NCI-H1436 treated with DMSO at 0.1 percent for 48 hours (cell line): ENCODE measurements at regions not wholly inside any gene's neighbourhood (a gene's known extent, or its start where the extent isn't known, plus 50 kb on each side); places are given as distances from the start of the nearest gene placed in this dataset.
"Not testable (repeated sequence)": the region's sequence is repeated elsewhere in the genome, so short reads cannot be mapped to it uniquely, and the experiment has no call there.

Source experiments
- DNase-seq: peaks from one replicate; lab custom pipeline; 2025; lab: John Stamatoyannopoulos, UW

DNA sequence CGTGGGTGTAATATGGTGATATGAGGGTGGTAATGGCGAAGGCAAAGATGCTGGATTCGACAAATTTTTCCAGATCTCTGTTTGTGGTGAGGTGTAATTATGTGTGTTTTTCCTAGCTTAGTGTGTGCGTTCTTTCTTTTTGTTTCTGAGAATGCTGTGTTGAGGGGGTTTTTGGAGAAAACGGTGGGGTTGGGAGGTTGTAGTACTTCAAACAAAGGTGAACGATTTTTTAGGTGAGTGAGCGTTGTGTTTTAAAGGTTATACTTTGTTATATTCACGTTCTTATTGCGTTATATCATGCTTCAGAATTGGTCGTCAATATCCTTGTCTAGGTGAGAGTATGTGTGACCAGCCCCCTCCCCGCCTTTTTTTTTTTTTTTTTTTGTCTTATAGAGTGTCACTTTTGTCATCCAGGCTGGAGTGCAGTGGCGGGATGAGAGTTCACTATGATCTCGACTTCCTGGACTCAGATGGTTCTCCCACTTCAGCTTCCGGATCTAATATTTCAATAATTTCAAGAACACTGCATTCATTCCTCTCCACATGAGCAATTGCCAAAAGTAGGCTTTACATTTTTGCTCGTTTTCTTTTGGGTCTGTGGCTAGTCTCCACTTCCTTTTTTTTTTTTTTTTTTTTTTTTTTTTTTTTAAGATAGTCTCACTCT, 82.2 kb upstream of the RNU2-1 start:
- DNase-seq = no peak

DNA sequence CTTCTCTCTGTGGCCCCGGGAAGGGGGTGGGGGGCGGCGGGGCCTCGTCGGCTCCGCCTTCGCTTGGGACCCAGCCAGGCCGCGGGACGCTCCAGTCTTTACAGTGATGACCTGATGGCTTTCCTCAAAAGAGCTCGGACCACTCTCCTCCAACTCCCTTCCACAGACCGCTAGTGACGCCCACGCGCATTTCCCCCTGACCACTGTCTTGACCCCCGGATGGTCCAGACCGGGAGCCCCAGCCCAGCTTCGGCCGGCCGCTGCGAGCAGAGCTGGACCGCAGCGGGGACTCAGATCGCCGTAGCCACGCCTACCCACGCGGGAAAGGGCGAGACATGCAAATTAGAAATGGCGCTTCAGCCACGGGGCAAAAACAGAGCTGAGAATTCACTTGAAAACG, 81.6 kb upstream of the RNU2-1 start:
- no peak for DNase-seq

DNA sequence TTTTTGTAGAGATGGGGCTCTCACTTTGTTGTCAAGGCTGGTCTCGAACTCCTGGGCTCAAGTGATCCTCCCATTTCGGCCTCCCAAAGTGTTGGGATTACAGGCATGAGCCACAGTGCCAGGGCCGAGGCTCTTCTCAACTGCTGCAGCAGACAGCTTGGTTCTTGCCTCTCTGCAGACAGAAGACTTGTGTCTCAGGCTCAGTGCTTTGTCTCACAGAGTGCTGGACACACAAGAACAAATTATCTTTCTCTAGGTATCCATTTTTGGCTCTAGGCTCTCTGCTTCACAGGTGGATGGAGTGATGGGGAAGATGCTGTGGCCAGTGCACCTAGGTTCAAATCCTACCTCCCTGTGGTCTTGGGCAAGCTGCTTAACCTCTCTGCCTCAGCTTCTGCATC, 80.8 kb upstream of the RNU2-1 start:
- no peak for DNase-seq

DNA sequence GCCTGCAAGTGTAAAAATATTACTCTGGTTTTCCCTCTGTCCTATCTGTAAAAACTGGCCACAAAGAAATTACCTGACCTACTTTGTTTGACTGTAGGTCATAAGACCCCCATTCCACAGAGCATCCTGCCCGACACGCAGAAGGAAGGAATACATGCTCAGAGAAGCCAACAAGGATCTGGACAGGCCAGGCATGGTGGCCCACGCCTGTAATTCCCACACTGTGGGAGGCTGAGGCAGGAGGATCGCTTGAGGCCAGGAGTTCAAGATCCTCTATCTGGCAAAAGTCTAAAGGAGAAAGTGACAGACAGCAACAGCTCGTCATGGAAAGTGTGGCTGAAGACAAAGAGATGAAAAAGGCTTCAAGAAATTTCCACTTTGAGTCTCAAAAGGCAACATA, 78.2 kb upstream of the RNU2-1 start:
- no peak for DNase-seq

DNA sequence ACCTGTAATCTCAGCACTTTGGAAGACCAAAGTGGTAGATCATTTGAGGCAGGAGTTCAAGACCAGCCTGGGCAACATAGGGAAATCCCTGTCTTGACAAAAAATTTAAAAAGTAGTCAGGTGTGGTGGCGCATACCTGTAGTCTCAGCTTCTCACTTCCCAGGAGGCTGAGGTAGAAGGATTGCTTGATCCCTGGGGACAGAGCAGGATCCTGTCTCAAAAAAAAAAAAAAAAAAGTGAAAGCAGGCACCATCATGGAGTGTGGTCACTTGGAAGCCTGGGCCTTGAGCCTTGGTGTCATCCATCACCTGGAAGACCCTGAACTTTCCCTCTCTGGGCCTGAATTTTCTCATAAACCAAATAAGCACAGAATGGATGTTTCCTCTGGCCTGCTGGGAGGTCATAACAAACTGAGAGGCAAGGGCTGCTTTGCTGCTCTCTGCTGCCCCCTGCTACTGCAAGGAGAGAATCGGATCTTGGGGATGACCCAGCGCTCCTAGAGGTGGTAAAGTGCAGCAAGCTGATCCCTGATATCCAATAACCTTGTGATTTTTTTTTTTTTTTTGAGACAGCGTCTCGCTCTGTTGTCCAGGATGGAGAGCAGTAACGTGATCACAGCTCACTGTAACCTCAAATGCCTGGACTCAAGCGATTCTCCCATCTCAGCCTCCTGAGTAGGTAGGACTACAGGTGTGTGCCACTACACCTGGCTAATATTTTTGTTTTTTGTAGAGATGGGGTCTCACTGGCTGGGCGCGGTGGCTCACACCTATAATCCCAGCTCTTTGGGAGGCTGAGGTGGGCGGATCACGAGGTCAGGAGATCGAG, 75.9 kb upstream of the RNU2-1 start:
- DNase-seq = no peak

DNA sequence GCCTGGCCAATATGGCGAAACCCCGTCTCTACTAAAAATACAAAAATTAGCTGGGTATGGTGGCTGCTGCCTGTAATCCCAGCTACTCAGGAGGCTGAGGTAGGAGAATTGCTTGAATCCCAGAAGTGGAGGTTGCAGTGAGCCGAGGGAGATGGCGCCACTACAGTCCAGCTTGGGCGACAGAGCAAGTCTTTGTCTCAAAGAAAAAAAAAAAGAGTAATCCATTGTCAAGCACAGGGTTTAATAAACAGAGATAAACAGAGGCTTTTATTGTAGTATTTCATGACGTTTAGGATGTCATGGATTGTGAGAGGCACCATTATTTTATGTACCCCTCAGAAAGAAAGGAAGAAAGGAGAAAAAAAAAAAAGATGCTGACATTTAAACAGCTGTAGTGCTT, 75.2 kb upstream of the RNU2-1 start:
- DNase-seq = no peak

DNA sequence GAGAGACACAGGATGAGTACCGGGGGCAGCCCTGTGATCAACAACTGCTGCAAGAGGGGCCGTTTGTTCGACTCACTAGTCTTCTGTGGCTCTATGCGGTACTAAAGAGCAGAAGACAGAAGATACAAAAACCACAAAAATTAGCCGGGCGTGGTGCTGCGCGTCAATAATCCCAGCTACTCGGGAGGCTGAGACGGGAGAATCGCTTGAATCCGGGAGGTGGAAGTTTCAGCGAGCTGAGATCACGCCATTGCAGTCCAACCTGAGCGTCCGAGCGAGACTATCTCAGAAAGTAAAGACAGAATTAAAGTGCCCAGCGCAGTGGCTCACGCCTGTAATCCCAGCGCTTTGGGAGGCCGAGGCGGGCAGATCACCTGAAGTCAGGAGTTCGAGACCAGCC, 71.0 kb upstream of the RNU2-1 start:
- DNase-seq = not testable (repeated sequence)

- DNase-seq = not testable (repeated sequence)
Measured at GRCh38 chr17:43303049-43303448, 69.3 kb upstream of the RNU2-1 start.

- DNase-seq = not testable (repeated sequence)
Measured at GRCh38 chr17:43299300-43300076, 65.7 kb upstream of the RNU2-1 start.

GRCh38 chr17:43289670-43290069, 55.9 kb upstream of the RNU2-1 start:
- DNase-seq = not testable (repeated sequence)

- DNase-seq = not testable (repeated sequence)
Measured at GRCh38 chr17:43283606-43284005, 49.8 kb upstream of the RNU2-1 start.
